ENCODE measurements at regions not wholly inside any gene's neighbourhood (a gene's known extent, or its start where the extent isn't known, plus 50 kb on each side); places are given as distances from the start of the nearest gene placed in this dataset.
"Not testable (repeated sequence)": the region's sequence is repeated elsewhere in the genome, so short reads cannot be mapped to it uniquely, and the experiment has no call there.

- no peak for DNase-seq
Measured at GRCh38 chr6:94902974-94903628, 674.2 kb upstream of the MANEA start.

GRCh38 chr6:94899191-94899590, 678.1 kb upstream of the MANEA start:
- DNase-seq: no peak

GRCh38 chr6:94894300-94894699, 683.0 kb upstream of the MANEA start:
- no peak for DNase-seq

GRCh38 chr6:94893327-94893726, 684.0 kb upstream of the MANEA start:
- no peak for DNase-seq

- not testable (repeated sequence) for DNase-seq
Measured at GRCh38 chr6:94873819-94874218, 703.5 kb upstream of the MANEA start.

GRCh38 chr6:94862112-94862511, 715.2 kb upstream of the MANEA start:
- no peak for DNase-seq

- DNase-seq: no peak
Measured at GRCh38 chr6:94859924-94860323, 717.4 kb upstream of the MANEA start.

- DNase-seq: not testable (repeated sequence)
Measured at GRCh38 chr6:94856999-94857398, 720.3 kb upstream of the MANEA start.

- not testable (repeated sequence) for DNase-seq
Measured at GRCh38 chr6:94851329-94851728, 726.0 kb upstream of the MANEA start.

GRCh38 chr6:94845742-94846141, 731.6 kb upstream of the MANEA start:
- DNase-seq: no peak

- no peak for DNase-seq
Measured at GRCh38 chr6:94835264-94835663, 742.1 kb upstream of the MANEA start.

- DNase-seq: no peak
Measured at GRCh38 chr6:94813806-94814205, 763.5 kb upstream of the MANEA start.

GRCh38 chr6:94801344-94801743, 776.0 kb upstream of the MANEA start:
- no peak for DNase-seq

GRCh38 chr6:94785514-94785913, 791.8 kb upstream of the MANEA start:
- DNase-seq: no peak

GRCh38 chr6:94785081-94785480, 792.3 kb upstream of the MANEA start:
- DNase-seq: not testable (repeated sequence)

GRCh38 chr6:94769197-94769596, 808.1 kb upstream of the MANEA start:
- DNase-seq: no peak

GRCh38 chr6:94751641-94752329, 825.5 kb upstream of the MANEA start:
- DNase-seq: no peak

- DNase-seq: peak in 5 of 58 donors; percentile 4 to 30 (median 16)
Measured at GRCh38 chr6:94736236-94736635, 841.1 kb upstream of the MANEA start.

GRCh38 chr6:94735270-94735669, 842.1 kb upstream of the MANEA start:
- DNase-seq: no peak

- DNase-seq: no peak
Measured at GRCh38 chr6:94734751-94735150, 842.6 kb upstream of the MANEA start.

GRCh38 chr6:94733066-94733465, 844.3 kb upstream of the MANEA start:
- no peak for DNase-seq

- no peak for DNase-seq
Measured at GRCh38 chr6:94727710-94728109, 849.6 kb upstream of the MANEA start.

- no peak for DNase-seq
Measured at GRCh38 chr6:94721459-94721858, 855.9 kb upstream of the MANEA start.

Data from anterior cingulate cortex (tissue), 58 donors.